ENCODE measurements at regions not wholly inside any gene's neighbourhood (a gene's known extent, or its start where the extent isn't known, plus 50 kb on each side); places are given as distances from the start of the nearest gene placed in this dataset.

- Histone ChIP-seq H3K4me3 (no peak overlapping the region), H3K27ac (no peak overlapping the region), H3K4me1 (no peaks in the 10 kb centered on the region), H3K27me3 (no peaks in the 10 kb centered on the region), H3K9me3 (no peaks in the 10 kb centered on the region), H3K36me3 (ENCODE audit: low read depth, missing control alignments) (no peaks in the 10 kb centered on the region)
- TF ChIP-seq CTCF (IDR thresholded peaks at IDR 0.05) (no peak), POLR2A (IDR thresholded peaks at IDR 0.05) (no peak)
- intact Hi-C loops (cut with DNase I; ENCODE audit: low total_unique reads), result no loop called here
- WGBS, 2 donors, result 87% methylated on average over 6 of the region's 6 CpGs
- no peak for DNase-seq
These were observed 375.3 kb upstream of the XYLT1 start for GRCh38 chr16:17846030-17846429.

- no peak for TF ChIP-seq POLR2A (IDR thresholded peaks at IDR 0.05)
- TF ChIP-seq CTCF (IDR thresholded peaks at IDR 0.05), result no peak
- Histone ChIP-seq H3K4me1 (no peaks in the 10 kb centered on the region), H3K9me3 (no peaks in the 10 kb centered on the region), H3K27ac (no peak overlapping the region), H3K4me3 (no peak overlapping the region), H3K36me3 (ENCODE audit: low read depth, missing control alignments) (no peaks in the 10 kb centered on the region), H3K27me3 (no peaks in the 10 kb centered on the region)
- intact Hi-C loops (cut with DNase I; ENCODE audit: low total_unique reads), result no loop called here
- DNase-seq, result no peak
- WGBS, 2 donors, result 78% methylated on average over 10 of the region's 10 CpGs
These were observed 374.3 kb upstream of the XYLT1 start for GRCh38 chr16:17845031-17845430.

GRCh38 chr16:17843905-17844304, 373.1 kb upstream of the XYLT1 start:
- intact Hi-C loops (cut with DNase I; ENCODE audit: low total_unique reads), result no loop called here
- WGBS, 2 donors, result 90 to 95% methylated on average over 6 of the region's 6 CpGs
- DNase-seq, result no peak
- Histone ChIP-seq H3K4me3 (no peak overlapping the region), H3K27me3 (no peaks in the 10 kb centered on the region), H3K4me1 (no peaks in the 10 kb centered on the region), H3K27ac (no peak overlapping the region), H3K9me3 (no peaks in the 10 kb centered on the region), H3K36me3 (ENCODE audit: low read depth, missing control alignments) (no peaks in the 10 kb centered on the region)
- no peak for TF ChIP-seq POLR2A (IDR thresholded peaks at IDR 0.05)
- TF ChIP-seq CTCF (IDR thresholded peaks at IDR 0.05), result no peak

GRCh38 chr16:17839907-17840306, 369.1 kb upstream of the XYLT1 start:
- DNase-seq, result no peak
- H3K36me3 ChIP-seq (ENCODE audit: low read depth, missing control alignments), result no peaks in the 10 kb centered on the region
- WGBS, 2 donors, result 53 to 63% methylated on average over 5 of the region's 5 CpGs
- H3K4me1 ChIP-seq, result no peaks in the 10 kb centered on the region
- no peaks in the 10 kb centered on the region for H3K27me3 ChIP-seq
- no peak overlapping the region for H3K4me3 ChIP-seq
- TF ChIP-seq CTCF (IDR thresholded peaks at IDR 0.05), result no peak
- TF ChIP-seq POLR2A (IDR thresholded peaks at IDR 0.05), result no peak
- no peak overlapping the region for H3K27ac ChIP-seq
- intact Hi-C loops (cut with DNase I; ENCODE audit: low total_unique reads), result no loop called here
- no peaks in the 10 kb centered on the region for H3K9me3 ChIP-seq

- Histone ChIP-seq H3K27me3 (no peaks in the 10 kb centered on the region), H3K36me3 (ENCODE audit: low read depth, missing control alignments) (no peaks in the 10 kb centered on the region), H3K27ac (no peak overlapping the region), H3K4me1 (no peaks in the 10 kb centered on the region), H3K9me3 (no peaks in the 10 kb centered on the region), H3K4me3 (no peak overlapping the region)
- intact Hi-C loops (cut with DNase I; ENCODE audit: low total_unique reads), result no loop called here
- 89 to 91% methylated on average over 9 of the region's 9 CpGs for WGBS, 2 donors
- DNase-seq, result no peak
- no peak for TF ChIP-seq CTCF (IDR thresholded peaks at IDR 0.05)
- no peak for TF ChIP-seq POLR2A (IDR thresholded peaks at IDR 0.05)
These were observed 368.5 kb upstream of the XYLT1 start for GRCh38 chr16:17839272-17839671.
